22Rv1 (cell line): ENCODE measurements at regions not wholly inside any gene's neighbourhood (a gene's known extent, or its start where the extent isn't known, plus 50 kb on each side); places are given as distances from the start of the nearest gene placed in this dataset.

Experiments
- CTCF ChIP-seq: fragments of 450-650 bp; IDR thresholded peaks from 2 replicates; pipeline ENCODE4 v1.5.1; 2017; ENCODE audit warnings: mild to moderate bottlenecking
- ZFX ChIP-seq: fragments of 450-650 bp; IDR thresholded peaks from 2 replicates; pipeline ENCODE4 v1.6.1; 2017; ENCODE audit warnings: antibody characterized with exemption, borderline replicate concordance

GRCh38 chr13:79915114-79915811 is 425.7 kb downstream of the SPRY2 start:
- TF ChIP-seq CTCF (no peak), ZFX (no peak)
